ENCODE measurements at regions not wholly inside any gene's neighbourhood (a gene's known extent, or its start where the extent isn't known, plus 50 kb on each side); places are given as distances from the start of the nearest gene placed in this dataset.

GRCh38 chr22:49666146-49666809 is 161.4 kb downstream of the BRD1 start:
- ATAC-seq (ENCODE audit: low FRiP score), result no peak
- no peak for DNase-seq (ENCODE audit: low spot score)
- no peak for TF ChIP-seq CTCF (IDR thresholded peaks at IDR 0.05)

GRCh38 chr22:49664891-49665290 is 162.8 kb downstream of the BRD1 start:
- TF ChIP-seq CTCF (IDR thresholded peaks at IDR 0.05), result no peak
- ATAC-seq (ENCODE audit: low FRiP score) (no peak), DNase-seq (ENCODE audit: low spot score) (no peak)

- ATAC-seq (ENCODE audit: low FRiP score), result no peak
- no peak for DNase-seq (ENCODE audit: low spot score)
- TF ChIP-seq CTCF (IDR thresholded peaks at IDR 0.05), result no peak
Measured at GRCh38 chr22:49664371-49664881, 163.2 kb downstream of the BRD1 start.

- ATAC-seq (ENCODE audit: low FRiP score) (no peak), DNase-seq (ENCODE audit: low spot score) (no peak)
- no peak for TF ChIP-seq CTCF (IDR thresholded peaks at IDR 0.05)
Measured at GRCh38 chr22:49663823-49664222, 163.8 kb downstream of the BRD1 start.

GRCh38 chr22:49663311-49663711 is 164.4 kb downstream of the BRD1 start:
- DNase-seq (ENCODE audit: low spot score) (no peak), ATAC-seq (ENCODE audit: low FRiP score) (no peak)
- no peak for TF ChIP-seq CTCF (IDR thresholded peaks at IDR 0.05)

- TF ChIP-seq CTCF (IDR thresholded peaks at IDR 0.05), result no peak
- DNase-seq (ENCODE audit: low spot score), result no peak
- ATAC-seq (ENCODE audit: low FRiP score), result no peak
Measured at GRCh38 chr22:49662681-49663080, 165.0 kb downstream of the BRD1 start.

All from omental fat pad (tissue), 3 donors.